AG09319 (cell line): ENCODE measurements at regions not wholly inside any gene's neighbourhood (a gene's known extent, or its start where the extent isn't known, plus 50 kb on each side); places are given as distances from the start of the nearest gene placed in this dataset.
"Not testable (repeated sequence)": the region's sequence is repeated elsewhere in the genome, so short reads cannot be mapped to it uniquely, and the experiment has no call there.

ENCODE experiments used
- DNase-seq: peaks from one replicate; pipeline ENCODE4 v3.0.0-alpha.2; 2010; ENCODE audit warnings: low read depth; ENCODE audit errors: extremely low read depth
- TF ChIP-seq, protein P1 (sequence below): IDR thresholded peaks from 2 replicates; pipeline ENCODE4 v1.5.1; 2011; ENCODE audit warnings: low read depth, mild to moderate bottlenecking, inconsistent platforms, low read length, moderate library complexity

DNA sequence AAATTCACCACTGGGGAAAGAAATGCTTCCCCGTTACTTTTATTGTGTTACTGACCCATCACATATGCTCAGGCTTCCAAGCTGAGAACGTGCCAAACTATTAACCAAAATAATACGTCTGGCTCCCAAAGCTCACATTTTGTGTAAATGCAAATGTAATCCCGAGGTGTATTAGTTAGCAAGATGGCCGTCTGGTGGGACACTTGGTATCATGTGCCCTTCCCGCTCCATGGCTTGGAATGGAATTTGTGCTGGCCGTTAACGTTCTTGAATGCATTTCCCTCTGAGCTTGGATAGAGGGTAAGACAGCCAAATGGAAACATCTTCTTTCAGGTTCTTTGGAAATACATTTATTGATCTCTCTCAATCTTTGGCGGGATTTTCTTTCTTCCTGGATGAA, 105.0 kb downstream of the MFAP3L start:
- no peak for DNase-seq
- TF ChIP-seq, protein P1, sequence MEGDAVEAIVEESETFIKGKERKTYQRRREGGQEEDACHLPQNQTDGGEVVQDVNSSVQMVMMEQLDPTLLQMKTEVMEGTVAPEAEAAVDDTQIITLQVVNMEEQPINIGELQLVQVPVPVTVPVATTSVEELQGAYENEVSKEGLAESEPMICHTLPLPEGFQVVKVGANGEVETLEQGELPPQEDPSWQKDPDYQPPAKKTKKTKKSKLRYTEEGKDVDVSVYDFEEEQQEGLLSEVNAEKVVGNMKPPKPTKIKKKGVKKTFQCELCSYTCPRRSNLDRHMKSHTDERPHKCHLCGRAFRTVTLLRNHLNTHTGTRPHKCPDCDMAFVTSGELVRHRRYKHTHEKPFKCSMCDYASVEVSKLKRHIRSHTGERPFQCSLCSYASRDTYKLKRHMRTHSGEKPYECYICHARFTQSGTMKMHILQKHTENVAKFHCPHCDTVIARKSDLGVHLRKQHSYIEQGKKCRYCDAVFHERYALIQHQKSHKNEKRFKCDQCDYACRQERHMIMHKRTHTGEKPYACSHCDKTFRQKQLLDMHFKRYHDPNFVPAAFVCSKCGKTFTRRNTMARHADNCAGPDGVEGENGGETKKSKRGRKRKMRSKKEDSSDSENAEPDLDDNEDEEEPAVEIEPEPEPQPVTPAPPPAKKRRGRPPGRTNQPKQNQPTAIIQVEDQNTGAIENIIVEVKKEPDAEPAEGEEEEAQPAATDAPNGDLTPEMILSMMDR, result no peak

DNA sequence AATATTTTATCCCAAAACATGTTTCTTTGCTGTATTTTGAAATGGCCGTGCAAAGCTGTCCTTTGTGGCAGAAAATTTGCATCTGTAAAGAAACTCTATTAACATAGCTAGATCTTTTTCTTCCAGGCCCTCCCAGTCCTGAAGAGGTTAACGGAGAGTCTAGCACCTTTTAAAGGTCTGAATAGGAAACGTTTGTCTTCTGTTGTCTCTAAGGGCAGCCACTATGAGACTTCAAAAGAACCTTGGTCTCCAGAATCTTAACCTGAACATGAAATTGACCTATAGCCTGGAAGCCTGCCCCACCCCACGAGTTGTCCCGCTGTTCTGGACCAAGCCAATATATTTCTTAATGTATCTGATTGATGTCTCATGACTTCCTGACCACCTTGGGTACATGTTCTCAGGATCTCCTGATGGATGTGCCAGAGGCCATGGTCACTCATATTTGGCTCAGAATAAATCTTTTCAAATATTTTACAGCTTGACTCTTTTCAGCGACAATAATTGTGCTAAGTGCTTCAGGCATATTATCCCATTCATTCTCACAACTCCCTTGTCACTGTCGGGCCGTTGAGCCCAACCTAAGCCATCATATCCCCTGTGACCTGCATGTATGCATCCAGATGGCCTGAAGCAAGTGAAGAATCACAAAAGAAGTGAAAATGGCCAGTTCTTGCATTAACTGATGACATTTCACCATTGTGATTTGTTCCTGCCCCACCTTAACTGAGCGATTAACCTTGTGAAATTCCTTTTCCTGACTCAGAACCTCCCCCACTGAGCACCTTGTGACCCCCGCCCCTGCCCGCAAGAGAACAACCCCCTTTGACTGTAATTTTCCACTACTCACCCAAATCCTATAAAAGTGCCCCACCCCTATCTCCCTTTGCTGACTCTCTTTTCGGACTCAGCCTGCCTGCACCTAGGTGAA, 106.7 kb downstream of the MFAP3L start:
- not testable (repeated sequence) for DNase-seq

DNA sequence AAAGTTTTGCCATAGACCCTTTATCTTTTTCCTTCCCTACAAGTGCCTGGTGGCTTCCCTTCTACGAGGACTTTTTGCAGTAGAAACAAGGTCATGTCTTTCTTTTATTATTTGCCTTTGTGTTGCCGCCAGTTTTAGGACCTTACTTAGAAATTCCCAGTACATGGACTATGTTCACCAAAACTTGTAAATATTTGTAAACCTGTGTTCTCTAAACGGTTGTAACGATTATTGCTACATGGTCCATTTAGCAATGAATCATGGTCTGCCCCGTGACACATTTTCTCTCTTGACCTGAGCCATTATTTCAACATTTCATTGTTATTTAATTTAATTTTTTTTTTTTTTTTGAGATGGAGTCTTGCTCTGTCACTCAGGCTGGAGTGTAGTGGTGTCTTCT, 110.7 kb downstream of the MFAP3L start:
- TF ChIP-seq, protein P1, result no peak
- no peak for DNase-seq

DNA sequence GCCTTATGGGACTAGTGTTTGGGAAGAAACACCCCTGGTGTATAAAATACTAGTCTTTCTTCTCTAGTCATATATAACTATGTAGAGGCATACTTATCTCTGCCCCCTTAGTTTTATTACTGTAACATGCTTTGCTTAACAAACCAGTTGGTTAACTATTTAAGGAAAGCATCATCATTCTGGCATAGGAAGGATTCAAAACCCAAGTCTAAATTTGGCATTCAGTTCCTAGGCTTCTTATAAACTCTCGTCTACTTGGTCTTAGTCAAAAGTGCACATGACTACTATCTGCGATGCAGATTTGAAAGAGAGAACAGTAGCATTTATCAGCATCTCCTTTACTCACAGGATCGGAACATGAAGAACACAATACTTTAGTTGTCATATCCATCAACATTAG, 111.3 kb downstream of the MFAP3L start:
- no peak for DNase-seq
- TF ChIP-seq, protein P1, result no peak

DNA sequence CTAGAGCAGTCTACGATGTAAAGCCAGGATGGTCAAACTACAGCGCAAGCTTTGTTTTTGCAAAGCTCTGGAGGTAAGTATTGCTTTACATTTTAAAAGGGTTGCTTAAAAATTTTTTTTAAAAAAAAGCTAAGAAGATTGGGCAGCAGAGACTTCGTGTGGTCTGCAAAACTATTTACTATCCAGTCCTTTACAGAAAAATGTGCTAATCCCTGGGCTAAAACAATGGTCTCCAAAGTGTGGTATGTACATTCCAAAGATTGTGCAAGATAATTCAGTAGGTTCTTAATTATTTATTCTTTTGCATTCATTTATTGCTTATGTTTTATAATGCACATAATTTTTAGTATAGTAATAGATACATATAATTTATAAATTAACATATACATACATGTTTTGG, 113.2 kb downstream of the MFAP3L start:
- DNase-seq, result no peak
- TF ChIP-seq, protein P1, result no peak

DNA sequence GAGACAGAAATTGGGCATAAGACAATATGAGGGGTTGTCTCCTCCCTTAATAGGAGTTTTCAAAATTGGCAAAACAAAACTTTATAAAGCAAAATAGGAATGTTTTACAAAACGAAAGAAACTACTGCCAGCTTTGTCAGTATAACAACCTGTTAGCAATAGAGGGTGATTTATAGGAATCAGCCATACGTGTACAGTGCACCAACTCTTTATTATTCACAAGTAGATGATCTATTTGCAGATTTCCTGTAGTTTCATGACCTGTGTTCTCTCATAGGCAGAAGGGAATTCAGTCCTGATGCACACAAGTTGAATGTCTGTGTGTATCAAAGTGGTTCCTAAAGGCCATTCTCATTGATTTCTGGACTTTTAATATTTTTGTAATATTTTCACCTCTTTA, 116.3 kb downstream of the MFAP3L start:
- no peak for DNase-seq
- TF ChIP-seq, protein P1, result no peak

DNA sequence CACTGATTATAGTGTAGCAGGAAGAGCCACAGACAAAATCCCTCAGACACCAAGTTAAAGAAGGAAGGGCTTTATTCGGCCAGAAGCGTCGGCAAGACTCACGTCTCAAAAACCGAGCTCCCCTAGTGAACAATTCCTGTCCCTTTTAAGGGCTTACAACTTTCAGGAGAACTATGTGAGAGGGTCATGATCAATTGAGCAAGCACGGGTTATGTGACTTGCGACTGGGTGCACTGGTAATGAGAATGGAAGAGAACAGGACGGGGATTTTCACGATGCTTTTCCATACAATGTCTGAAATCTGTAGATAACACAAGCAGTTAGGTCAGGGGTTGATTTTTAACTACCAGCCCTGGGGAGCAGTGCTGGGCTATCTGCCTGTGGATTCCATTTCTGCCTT, 116.7 kb downstream of the MFAP3L start:
- no peak for DNase-seq
- TF ChIP-seq, protein P1, result no peak

DNA sequence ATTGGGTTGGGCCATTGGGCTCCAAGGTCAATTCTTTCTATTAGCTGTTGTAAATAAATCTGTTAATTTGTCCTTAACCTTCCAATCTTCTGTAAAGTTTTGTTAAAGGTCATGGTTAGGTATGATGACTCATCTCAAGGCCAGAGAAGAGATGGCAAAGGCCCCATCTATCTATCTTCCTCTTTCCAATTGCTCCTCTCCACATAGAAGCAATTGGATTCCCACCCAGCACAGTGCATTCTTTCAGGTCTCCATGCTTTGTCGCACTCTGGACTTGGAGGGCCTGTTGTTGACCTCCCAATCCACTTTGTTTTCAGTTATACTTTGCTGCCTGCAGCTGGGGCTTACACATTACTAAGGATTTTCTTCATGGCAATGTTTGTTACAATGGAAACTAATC, 118.5 kb downstream of the MFAP3L start:
- TF ChIP-seq, protein P1, result no peak
- DNase-seq, result no peak
